ENCODE measurements at regions not wholly inside any gene's neighbourhood (a gene's known extent, or its start where the extent isn't known, plus 50 kb on each side); places are given as distances from the start of the nearest gene placed in this dataset.

DNA sequence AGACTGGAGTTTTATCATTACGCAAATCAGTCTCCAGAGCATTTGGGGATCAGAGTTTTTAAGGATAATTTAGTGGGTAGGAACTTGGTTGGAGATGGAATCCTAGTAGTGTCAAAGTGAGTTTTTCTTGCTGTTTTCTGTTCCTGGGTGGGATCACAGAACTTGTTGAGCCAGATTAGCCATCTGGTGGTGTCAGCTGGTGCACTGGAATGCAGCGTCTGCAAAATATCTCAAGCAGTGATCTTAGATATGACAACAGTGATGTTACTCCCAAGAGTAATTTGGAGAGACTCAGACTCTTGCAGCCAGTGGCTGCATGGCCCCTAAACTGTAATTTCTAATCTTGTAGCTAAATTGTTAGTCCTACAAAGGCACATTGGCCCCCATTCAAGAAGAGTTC lies 1257.8 kb downstream of the MAT2B start:
- no peak for DNase-seq

- no peak for DNase-seq
Observed at GRCh38 chr5:164772122-164772521, 1266.7 kb downstream of the MAT2B start.

DNA sequence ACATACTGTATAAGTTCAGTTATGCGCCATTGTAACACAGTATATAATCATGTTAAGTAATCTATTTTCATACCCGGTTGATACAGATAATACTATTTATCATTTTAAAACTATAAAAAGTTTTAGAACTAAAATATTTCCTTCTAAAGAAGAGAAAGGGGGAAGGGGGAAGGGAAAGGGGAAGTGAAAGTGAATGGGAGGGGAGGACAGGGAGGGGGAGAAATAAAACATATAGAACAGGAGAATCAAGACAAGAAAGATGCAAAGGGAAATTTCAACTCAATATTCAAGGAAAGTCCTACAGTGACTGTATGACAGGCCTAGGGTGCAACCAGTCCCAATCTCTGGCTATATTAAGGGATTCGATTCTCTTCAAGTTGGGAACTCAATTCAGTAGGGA lies 1278.8 kb downstream of the MAT2B start:
- no peak for DNase-seq

- DNase-seq, result no peak
Observed at GRCh38 chr5:164798110-164798509, 1292.7 kb downstream of the MAT2B start.

DNA sequence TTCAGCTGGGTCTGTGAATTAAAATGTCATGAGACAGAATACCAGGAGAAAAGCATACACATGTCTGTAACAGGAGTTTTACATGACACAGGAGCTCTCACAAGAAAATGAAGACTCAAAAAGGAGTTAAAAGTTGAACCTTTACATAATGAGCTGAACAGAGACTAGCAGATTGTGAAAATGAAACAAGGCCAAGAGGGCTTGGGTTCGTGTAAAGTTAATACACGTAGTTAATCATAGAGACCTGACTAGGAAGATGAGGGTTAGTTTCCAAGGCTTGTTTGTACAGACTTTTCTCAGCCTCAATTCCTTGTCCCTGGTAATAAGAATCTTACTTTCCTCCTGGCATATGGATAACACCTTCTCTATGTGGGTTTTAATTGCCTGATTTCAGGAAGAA lies 1294.0 kb downstream of the MAT2B start:
- DNase-seq, result no peak

DNA sequence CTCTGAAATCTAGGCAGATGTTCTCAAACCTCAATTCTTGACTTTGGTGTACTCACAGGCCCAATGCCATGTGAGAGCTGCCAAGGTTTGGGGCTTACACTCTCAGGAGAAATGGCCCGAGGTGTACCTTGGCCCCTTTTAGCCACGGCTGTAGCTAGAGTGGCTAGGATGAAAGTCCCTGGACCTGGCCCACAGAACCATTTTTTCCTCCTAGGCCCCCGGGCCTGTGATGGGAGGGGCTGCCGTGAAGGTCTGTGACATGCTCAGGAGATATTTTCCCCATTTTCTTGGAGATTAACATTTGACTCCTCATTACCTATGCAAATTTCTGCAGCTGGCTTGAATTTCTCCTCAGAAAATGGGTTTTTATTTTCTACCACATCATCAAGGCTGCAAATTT lies 1296.5 kb downstream of the MAT2B start:
- no peak for DNase-seq

GRCh38 chr5:164809821-164810220 lies 1304.4 kb downstream of the MAT2B start:
- DNase-seq, result no peak

GRCh38 chr5:164818445-164818844 lies 1313.0 kb downstream of the MAT2B start:
- no peak for DNase-seq

DNA sequence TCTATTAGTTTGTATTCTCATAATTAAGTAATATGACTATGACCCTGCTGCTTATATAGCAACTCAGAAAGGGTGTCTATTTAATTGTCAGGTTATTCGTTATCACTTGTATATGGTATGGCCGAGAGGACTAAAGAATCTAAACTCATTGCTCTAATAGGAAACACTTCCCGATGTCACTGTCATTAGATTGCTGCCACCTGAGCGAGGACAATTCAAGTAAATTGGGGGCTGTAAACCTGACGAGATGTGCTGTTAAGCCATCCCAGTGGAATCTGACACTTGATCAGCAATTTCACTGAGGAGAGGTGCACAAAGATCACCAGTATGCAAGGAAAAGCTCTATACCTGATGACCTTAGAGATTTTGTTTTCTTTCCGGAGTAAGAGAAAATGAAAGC lies 1319.3 kb downstream of the MAT2B start:
- no peak for DNase-seq

DNA sequence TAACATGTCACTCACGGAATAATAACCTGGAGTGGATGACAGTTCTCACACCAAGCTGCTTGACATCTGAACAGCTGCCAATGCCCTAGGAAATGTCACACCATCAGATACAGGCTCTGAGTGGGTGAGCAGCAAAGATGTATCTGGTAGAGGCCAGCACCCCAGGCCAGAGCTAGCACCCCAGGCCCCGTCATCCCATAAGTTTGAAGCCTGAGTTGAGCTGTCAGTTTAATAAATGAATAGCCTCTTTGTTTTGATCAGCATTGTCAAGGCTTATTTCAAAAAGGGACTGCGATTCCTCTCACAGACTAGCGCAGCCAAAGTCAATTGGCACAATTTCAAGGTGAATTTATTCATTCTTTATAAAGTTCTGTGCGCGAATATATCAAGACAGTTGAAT lies 1327.1 kb downstream of the MAT2B start:
- no peak for DNase-seq

GRCh38 chr5:164844348-164844747 lies 1338.9 kb downstream of the MAT2B start:
- DNase-seq, result no peak

GRCh38 chr5:164860896-164861295 lies 1355.5 kb downstream of the MAT2B start:
- DNase-seq, result no peak

- no peak for DNase-seq
Observed at GRCh38 chr5:164861610-164862009, 1356.2 kb downstream of the MAT2B start.

- no peak for DNase-seq
Observed at GRCh38 chr5:164868761-164869160, 1363.3 kb downstream of the MAT2B start.

DNA sequence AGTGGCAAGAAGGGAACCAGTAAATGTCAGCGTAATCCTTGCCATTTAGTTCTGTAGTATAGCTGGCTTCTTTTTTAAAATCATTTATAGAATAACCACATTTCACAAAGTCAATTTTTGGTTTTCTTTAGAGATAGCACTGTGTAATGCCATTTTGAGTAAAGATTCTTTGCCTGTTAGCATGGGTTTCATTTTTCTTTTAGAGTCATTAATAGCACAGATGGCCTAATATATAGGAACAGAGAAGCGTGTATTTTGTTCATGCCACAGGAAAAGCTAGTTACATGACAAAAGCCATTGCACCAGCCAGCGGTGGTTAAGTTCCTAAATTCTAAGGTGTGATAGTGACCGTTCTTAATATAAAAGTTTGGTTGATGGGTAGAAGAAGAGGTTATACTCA lies 1363.9 kb downstream of the MAT2B start:
- DNase-seq, result no peak

- DNase-seq, result no peak
Observed at GRCh38 chr5:164876793-164877192, 1371.4 kb downstream of the MAT2B start.

DNA sequence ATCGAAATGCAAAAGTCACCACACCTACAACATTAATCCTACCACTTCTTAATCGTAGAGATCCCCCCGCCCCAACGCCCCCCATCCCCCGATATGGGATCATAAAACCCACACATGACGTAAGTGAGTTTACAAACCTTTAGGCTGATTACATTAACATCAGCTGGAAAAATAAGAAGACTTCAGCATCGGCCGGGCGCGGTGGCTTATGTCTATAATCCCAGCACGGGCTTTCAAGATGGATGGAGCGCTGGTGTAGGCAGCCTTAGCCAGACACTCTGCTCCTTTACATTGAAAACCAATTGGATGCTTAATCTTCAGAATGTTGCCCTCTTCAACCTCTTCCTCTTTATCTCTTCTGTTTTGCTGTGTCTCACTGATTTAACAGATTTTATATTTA lies 1376.0 kb downstream of the MAT2B start:
- DNase-seq, result no peak

- DNase-seq, result no peak
Observed at GRCh38 chr5:164885179-164885578, 1379.8 kb downstream of the MAT2B start.

GRCh38 chr5:164893071-164893470 lies 1387.7 kb downstream of the MAT2B start:
- DNase-seq, result no peak

DNA sequence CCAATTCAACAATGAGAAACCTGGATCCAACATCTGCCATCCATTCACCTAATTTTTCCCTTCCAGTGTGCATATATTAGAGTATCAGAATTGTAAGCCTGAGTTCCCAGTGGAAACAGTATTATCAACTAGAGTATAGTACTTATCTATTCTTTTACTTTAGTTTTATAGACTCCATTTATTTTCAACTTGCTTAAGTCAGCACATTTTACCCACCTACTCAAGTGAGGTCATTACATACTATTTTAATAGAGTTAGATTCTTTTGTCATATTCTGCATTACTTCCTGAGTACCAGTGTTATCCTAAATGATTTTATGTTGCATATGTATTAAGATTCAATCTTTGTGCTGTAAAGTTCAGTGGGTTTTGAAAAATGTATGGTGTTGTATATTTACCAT lies 1393.3 kb downstream of the MAT2B start:
- DNase-seq, result no peak

GRCh38 chr5:164909673-164910072 lies 1404.3 kb downstream of the MAT2B start:
- DNase-seq, result no peak

DNA sequence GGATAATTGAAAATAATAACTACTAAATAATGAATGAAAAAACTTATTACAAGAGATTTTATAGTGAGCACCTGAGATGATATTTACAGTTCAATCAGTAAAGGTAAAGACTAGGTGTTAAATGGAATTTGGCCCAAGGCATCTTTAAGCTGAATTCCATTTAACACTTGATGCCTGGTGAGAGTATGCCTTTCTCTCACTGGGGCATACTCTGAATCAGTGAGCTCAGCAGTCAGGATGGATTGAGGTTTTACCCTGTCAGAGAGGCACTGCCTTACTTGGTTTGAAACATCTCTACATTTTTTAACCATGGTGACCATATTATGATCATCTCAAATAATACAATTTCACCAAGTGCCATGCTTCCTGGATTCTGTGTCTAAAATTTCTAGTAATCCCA lies 1416.3 kb downstream of the MAT2B start:
- no peak for DNase-seq

- DNase-seq, result no peak
Observed at GRCh38 chr5:164934039-164934438, 1428.6 kb downstream of the MAT2B start.

DNA sequence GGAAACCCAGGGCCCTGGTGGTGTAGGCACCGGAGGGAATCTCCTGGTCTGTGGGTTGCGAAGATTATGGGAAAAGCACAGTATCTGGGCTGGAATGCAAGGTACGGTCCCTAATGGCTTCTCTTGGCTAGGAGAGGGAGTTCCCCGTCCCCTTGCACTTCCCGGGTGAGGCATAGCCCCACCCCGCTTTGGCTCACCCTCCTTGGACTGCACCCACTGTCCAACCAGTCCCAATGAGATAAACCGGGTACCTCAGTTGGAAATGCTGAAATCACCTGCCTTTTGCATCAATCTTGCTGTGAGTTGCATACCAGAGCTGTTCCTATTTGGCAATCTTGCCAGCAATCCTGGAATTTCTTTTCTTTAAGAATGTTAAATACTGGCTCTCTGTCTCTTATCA lies 1429.1 kb downstream of the MAT2B start:
- DNase-seq, result no peak

DNA sequence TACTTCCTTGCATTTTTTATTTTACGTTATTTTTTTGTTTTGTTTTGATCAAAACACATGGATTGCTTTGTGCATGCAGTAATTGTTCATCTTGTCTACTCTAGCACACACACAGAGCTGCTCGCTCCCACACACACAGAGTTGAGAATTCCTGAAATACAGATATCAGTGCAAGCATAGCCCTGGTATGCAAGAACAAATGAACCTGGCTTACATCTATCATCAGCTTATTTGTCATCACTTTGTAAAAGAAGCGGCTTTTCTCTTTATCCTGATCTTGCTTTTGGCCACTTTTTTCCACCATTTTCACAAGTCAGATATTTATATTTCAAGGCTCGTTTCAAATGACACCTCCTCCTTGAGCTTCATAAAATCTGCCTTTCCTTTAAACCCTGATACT lies 1435.7 kb downstream of the MAT2B start:
- no peak for DNase-seq

DNA sequence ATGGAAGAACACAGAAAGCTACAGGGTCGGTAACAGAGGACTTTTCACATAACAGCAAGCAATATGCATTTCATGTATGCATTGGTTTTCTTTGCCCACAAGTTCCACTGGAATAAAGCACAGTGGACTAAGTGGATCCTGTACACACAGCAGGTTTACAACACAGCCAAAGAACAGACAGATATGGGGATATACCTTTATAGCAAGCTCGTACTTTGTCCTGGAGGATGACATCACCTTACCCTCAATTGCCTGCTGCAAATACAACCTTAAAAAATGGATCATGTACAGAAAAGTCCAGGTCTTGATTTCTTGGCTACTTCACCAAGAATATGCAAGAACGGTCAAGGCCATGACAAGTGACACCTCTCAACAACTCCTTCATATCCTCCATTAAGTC lies 1445.5 kb downstream of the MAT2B start:
- no peak for DNase-seq

Measured in DMS 273 treated with DMSO at 0.1 percent for 48 hours (cell line).